ENCODE measurements at regions not wholly inside any gene's neighbourhood (a gene's known extent, or its start where the extent isn't known, plus 50 kb on each side); places are given as distances from the start of the nearest gene placed in this dataset.

- no peak overlapping the region for H3K27ac Mint-ChIP-seq
- H4K20me1 ChIP-seq (replicated peaks; ENCODE audit: insufficient read depth): no peaks in the 10 kb centered on the region
- no peaks in the 10 kb centered on the region for H3K27me3 ChIP-seq (ENCODE audit: insufficient read depth)
- no peaks in the 10 kb centered on the region for H3K79me2 ChIP-seq (replicated peaks; ENCODE audit: insufficient read depth)
- TF ChIP-seq, protein P1, sequence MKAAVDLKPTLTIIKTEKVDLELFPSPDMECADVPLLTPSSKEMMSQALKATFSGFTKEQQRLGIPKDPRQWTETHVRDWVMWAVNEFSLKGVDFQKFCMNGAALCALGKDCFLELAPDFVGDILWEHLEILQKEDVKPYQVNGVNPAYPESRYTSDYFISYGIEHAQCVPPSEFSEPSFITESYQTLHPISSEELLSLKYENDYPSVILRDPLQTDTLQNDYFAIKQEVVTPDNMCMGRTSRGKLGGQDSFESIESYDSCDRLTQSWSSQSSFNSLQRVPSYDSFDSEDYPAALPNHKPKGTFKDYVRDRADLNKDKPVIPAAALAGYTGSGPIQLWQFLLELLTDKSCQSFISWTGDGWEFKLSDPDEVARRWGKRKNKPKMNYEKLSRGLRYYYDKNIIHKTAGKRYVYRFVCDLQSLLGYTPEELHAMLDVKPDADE (IDR thresholded peaks at IDR 0.05): no peak
- TF ChIP-seq, protein P2, sequence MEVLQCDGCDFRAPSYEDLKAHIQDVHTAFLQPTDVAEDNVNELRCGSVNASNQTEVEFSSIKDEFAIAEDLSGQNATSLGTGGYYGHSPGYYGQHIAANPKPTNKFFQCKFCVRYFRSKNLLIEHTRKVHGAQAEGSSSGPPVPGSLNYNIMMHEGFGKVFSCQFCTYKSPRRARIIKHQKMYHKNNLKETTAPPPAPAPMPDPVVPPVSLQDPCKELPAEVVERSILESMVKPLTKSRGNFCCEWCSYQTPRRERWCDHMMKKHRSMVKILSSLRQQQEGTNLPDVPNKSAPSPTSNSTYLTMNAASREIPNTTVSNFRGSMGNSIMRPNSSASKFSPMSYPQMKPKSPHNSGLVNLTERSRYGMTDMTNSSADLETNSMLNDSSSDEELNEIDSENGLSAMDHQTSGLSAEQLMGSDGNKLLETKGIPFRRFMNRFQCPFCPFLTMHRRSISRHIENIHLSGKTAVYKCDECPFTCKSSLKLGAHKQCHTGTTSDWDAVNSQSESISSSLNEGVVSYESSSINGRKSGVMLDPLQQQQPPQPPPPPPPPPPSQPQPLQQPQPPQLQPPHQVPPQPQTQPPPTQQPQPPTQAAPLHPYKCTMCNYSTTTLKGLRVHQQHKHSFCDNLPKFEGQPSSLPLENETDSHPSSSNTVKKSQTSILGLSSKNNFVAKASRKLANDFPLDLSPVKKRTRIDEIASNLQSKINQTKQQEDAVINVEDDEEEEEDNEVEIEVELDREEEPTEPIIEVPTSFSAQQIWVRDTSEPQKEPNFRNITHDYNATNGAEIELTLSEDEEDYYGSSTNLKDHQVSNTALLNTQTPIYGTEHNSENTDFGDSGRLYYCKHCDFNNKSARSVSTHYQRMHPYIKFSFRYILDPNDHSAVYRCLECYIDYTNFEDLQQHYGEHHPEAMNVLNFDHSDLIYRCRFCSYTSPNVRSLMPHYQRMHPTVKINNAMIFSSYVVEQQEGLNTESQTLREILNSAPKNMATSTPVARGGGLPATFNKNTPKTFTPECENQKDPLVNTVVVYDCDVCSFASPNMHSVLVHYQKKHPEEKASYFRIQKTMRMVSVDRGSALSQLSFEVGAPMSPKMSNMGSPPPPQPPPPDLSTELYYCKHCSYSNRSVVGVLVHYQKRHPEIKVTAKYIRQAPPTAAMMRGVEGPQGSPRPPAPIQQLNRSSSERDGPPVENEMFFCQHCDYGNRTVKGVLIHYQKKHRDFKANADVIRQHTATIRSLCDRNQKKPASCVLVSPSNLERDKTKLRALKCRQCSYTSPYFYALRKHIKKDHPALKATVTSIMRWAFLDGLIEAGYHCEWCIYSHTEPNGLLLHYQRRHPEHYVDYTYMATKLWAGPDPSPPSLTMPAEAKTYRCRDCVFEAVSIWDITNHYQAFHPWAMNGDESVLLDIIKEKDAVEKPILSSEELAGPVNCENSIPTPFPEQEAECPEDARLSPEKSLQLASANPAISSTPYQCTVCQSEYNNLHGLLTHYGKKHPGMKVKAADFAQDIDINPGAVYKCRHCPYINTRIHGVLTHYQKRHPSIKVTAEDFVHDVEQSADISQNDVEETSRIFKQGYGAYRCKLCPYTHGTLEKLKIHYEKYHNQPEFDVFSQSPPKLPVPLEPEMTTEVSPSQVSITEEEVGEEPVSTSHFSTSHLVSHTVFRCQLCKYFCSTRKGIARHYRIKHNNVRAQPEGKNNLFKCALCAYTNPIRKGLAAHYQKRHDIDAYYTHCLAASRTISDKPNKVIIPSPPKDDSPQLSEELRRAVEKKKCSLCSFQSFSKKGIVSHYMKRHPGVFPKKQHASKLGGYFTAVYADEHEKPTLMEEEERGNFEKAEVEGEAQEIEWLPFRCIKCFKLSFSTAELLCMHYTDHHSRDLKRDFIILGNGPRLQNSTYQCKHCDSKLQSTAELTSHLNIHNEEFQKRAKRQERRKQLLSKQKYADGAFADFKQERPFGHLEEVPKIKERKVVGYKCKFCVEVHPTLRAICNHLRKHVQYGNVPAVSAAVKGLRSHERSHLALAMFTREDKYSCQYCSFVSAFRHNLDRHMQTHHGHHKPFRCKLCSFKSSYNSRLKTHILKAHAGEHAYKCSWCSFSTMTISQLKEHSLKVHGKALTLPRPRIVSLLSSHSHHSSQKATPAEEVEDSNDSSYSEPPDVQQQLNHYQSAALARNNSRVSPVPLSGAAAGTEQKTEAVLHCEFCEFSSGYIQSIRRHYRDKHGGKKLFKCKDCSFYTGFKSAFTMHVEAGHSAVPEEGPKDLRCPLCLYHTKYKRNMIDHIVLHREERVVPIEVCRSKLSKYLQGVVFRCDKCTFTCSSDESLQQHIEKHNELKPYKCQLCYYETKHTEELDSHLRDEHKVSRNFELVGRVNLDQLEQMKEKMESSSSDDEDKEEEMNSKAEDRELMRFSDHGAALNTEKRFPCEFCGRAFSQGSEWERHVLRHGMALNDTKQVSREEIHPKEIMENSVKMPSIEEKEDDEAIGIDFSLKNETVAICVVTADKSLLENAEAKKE (CRISPR knock-in tag; IDR thresholded peaks at IDR 0.05): no peak
- TF ChIP-seq POLR2AphosphoS5 (IDR thresholded peaks at IDR 0.05; ENCODE audit: low read depth): no peak
- TF ChIP-seq CREB1 (CRISPR knock-in tag; IDR thresholded peaks at IDR 0.05; ENCODE audit: low read depth): no peak
- no peak for TF ChIP-seq STAT1 (IDR thresholded peaks at IDR 0.05; ENCODE audit: unreplicated experiment)
- no peak for TF ChIP-seq EZH2 (IDR thresholded peaks at IDR 0.05; ENCODE audit: low read depth, unreplicated experiment)
- no peak for TF ChIP-seq ZNF114 (CRISPR knock-in tag; IDR thresholded peaks at IDR 0.05)
- no peak for TF ChIP-seq NANOG (IDR thresholded peaks at IDR 0.05; ENCODE audit: borderline replicate concordance)
- TF ChIP-seq, protein P3, sequence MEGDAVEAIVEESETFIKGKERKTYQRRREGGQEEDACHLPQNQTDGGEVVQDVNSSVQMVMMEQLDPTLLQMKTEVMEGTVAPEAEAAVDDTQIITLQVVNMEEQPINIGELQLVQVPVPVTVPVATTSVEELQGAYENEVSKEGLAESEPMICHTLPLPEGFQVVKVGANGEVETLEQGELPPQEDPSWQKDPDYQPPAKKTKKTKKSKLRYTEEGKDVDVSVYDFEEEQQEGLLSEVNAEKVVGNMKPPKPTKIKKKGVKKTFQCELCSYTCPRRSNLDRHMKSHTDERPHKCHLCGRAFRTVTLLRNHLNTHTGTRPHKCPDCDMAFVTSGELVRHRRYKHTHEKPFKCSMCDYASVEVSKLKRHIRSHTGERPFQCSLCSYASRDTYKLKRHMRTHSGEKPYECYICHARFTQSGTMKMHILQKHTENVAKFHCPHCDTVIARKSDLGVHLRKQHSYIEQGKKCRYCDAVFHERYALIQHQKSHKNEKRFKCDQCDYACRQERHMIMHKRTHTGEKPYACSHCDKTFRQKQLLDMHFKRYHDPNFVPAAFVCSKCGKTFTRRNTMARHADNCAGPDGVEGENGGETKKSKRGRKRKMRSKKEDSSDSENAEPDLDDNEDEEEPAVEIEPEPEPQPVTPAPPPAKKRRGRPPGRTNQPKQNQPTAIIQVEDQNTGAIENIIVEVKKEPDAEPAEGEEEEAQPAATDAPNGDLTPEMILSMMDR (conservative IDR thresholded peaks at IDR 0.05; ENCODE audit: low read depth in 2 of 2): no peak
- TF ChIP-seq ZNF331 (CRISPR knock-in tag; IDR thresholded peaks at IDR 0.05; ENCODE audit: low read depth): no peak
- TF ChIP-seq EZH2phosphoT487 (IDR thresholded peaks at IDR 0.05; ENCODE audit: unreplicated experiment): no peak
- no peak for TF ChIP-seq JUNB (IDR thresholded peaks at IDR 0.05; ENCODE audit: unreplicated experiment)
- TF ChIP-seq, protein P4, sequence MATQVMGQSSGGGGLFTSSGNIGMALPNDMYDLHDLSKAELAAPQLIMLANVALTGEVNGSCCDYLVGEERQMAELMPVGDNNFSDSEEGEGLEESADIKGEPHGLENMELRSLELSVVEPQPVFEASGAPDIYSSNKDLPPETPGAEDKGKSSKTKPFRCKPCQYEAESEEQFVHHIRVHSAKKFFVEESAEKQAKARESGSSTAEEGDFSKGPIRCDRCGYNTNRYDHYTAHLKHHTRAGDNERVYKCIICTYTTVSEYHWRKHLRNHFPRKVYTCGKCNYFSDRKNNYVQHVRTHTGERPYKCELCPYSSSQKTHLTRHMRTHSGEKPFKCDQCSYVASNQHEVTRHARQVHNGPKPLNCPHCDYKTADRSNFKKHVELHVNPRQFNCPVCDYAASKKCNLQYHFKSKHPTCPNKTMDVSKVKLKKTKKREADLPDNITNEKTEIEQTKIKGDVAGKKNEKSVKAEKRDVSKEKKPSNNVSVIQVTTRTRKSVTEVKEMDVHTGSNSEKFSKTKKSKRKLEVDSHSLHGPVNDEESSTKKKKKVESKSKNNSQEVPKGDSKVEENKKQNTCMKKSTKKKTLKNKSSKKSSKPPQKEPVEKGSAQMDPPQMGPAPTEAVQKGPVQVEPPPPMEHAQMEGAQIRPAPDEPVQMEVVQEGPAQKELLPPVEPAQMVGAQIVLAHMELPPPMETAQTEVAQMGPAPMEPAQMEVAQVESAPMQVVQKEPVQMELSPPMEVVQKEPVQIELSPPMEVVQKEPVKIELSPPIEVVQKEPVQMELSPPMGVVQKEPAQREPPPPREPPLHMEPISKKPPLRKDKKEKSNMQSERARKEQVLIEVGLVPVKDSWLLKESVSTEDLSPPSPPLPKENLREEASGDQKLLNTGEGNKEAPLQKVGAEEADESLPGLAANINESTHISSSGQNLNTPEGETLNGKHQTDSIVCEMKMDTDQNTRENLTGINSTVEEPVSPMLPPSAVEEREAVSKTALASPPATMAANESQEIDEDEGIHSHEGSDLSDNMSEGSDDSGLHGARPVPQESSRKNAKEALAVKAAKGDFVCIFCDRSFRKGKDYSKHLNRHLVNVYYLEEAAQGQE (IDR thresholded peaks at IDR 0.05; ENCODE audit: unreplicated experiment): no peak
- ATAC-seq (no peak), DNase-seq (ENCODE audit: low spot score) (no peak)
- no peaks in the 10 kb centered on the region for H3K4me1 Mint-ChIP-seq
- H3K4me3 Mint-ChIP-seq: no peak overlapping the region
- no peaks in the 10 kb centered on the region for H3F3A ChIP-seq (replicated peaks; ENCODE audit: low read depth)
- H2AFZ ChIP-seq: no peak overlapping the region
- H3K36me3 ChIP-seq (ENCODE audit: insufficient read depth): no peaks in the 10 kb centered on the region
- H3K27me3 Mint-ChIP-seq (ENCODE audit: insufficient read depth, low read depth, poor library complexity): no peaks in the 10 kb centered on the region
- H3K36me3 Mint-ChIP-seq (ENCODE audit: low read depth): no peaks in the 10 kb centered on the region
- no peak overlapping the region for H3K4me3 ChIP-seq
- no peaks in the 10 kb centered on the region for H3K9me3 Mint-ChIP-seq
- no peaks in the 10 kb centered on the region for H3K4me1 ChIP-seq (ENCODE audit: insufficient read depth)
- H3K9me2 ChIP-seq (ENCODE audit: insufficient read depth): no peaks in the 10 kb centered on the region; the same call in 1 of the 2 replicates
- H3K27ac ChIP-seq (ENCODE audit: low read depth): no peak overlapping the region
- H3K4me2 ChIP-seq: no peak overlapping the region
Measured at GRCh38 chr2:107282135-107282534, 396.2 kb upstream of the ST6GAL2 start.
